ENCODE measurements at regions not wholly inside any gene's neighbourhood (a gene's known extent, or its start where the extent isn't known, plus 50 kb on each side); places are given as distances from the start of the nearest gene placed in this dataset.

DNA sequence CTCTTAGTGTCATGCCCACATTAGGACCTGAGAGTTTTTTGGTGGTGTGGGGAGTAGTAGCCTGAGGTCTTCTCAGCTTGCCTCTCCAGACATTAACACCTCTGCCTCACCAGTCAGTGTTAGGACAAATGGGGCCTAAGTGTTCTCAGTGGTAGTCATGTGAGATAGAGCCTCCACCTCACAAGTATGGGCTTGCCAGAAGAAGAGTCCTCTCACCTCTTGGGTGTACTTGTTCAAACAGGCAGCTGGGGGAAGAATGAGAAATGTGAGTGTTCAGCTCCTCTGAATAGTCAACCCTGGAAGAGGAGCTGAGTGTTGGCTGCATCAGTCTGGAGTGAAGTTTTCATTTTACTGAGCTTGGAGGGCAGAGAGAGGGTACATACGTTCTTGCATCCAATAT, 464.6 kb downstream of the POM121L12 start:
- intact Hi-C loops (cut with DNase I; ENCODE audit: low total_unique reads), result no loop called here
- TF ChIP-seq POLR2AphosphoS5 (IDR thresholded peaks at IDR 0.05) (no peak), POLR2A (IDR thresholded peaks at IDR 0.05) (no peak)
- TF ChIP-seq, protein P1, sequence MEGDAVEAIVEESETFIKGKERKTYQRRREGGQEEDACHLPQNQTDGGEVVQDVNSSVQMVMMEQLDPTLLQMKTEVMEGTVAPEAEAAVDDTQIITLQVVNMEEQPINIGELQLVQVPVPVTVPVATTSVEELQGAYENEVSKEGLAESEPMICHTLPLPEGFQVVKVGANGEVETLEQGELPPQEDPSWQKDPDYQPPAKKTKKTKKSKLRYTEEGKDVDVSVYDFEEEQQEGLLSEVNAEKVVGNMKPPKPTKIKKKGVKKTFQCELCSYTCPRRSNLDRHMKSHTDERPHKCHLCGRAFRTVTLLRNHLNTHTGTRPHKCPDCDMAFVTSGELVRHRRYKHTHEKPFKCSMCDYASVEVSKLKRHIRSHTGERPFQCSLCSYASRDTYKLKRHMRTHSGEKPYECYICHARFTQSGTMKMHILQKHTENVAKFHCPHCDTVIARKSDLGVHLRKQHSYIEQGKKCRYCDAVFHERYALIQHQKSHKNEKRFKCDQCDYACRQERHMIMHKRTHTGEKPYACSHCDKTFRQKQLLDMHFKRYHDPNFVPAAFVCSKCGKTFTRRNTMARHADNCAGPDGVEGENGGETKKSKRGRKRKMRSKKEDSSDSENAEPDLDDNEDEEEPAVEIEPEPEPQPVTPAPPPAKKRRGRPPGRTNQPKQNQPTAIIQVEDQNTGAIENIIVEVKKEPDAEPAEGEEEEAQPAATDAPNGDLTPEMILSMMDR (IDR thresholded peaks at IDR 0.05), result no peak

DNA sequence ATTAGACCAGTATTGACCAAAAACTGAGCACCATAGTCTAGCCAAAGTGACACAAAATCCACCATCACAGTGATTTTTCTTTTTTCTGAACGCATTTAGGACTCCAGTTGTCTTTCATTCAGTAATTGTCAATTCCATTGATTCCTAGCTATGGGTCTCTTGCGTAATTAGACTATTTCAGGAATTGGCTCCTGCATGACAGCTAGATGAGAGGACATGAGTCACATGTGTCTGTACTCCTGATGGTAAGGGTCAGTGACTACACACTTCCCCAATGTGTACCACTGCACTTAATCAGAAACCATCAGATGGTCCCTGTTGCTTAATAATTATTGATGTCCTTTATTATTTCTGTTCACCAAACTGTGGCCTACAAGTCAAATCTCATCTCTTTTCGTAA, 469.5 kb downstream of the POM121L12 start:
- no peak overlapping the region for H3K4me3 ChIP-seq
- intact Hi-C loops (cut with DNase I; ENCODE audit: low total_unique reads), result no loop called here
- no peaks in the 10 kb centered on the region for H3K36me3 ChIP-seq
- no peak for DNase-seq (ENCODE audit: low spot score in 2 of 2)
- no peak overlapping the region for H3K27ac ChIP-seq
- no peak for TF ChIP-seq POLR2AphosphoS5 (IDR thresholded peaks at IDR 0.05)
- TF ChIP-seq, protein P1 (IDR thresholded peaks at IDR 0.05), result no peak
- no peak for TF ChIP-seq POLR2A (IDR thresholded peaks at IDR 0.05)
- H3K27me3 ChIP-seq, result no peaks in the 10 kb centered on the region
- no peaks in the 10 kb centered on the region for H3K9me3 ChIP-seq
- no peaks in the 10 kb centered on the region for H3K4me1 ChIP-seq

More for the DNA sequence above, 464.6 kb downstream of the POM121L12 start:
- Histone ChIP-seq H3K9me3 (peaks cover 0 to under 1% of the 10 kb centered on the region in 2 donors), H3K27ac (no peak overlapping the region), H3K4me3 (no peak overlapping the region), H3K27me3 (no peaks in the 10 kb centered on the region), H3K36me3 (no peaks in the 10 kb centered on the region), H3K4me1 (no peaks in the 10 kb centered on the region)
- no peak for DNase-seq (ENCODE audit: low spot score in 2 of 2)

DNA sequence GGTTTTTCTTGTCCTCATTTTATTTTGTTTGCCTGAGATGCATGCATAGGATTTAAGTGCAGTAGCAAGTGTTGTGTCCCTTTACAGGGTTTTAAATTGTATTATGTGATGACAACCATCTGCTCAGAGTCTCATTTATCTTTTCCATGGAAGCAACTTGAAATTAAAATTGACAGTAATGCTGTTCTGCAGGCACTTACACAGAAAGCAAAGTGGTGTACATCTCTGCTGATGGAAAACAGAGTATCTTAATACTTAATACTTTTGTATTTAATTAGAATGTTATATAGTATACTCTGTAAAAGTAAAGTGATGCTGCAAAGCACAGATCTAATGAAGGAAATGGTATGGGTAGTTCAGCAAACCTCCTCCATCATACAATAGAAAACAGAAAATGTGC, 482.9 kb downstream of the POM121L12 start:
- TF ChIP-seq, protein P1 (IDR thresholded peaks at IDR 0.05), result no peak
- TF ChIP-seq POLR2A (IDR thresholded peaks at IDR 0.05) (no peak), POLR2AphosphoS5 (IDR thresholded peaks at IDR 0.05) (no peak)
- H3K4me1 ChIP-seq, result no peaks in the 10 kb centered on the region
- no peak overlapping the region for H3K27ac ChIP-seq
- H3K4me3 ChIP-seq, result no peak overlapping the region
- no peaks in the 10 kb centered on the region for H3K27me3 ChIP-seq
- intact Hi-C loops (cut with DNase I; ENCODE audit: low total_unique reads), result no loop called here
- no peak for DNase-seq (ENCODE audit: low spot score in 2 of 2)
- H3K36me3 ChIP-seq, result no peaks in the 10 kb centered on the region
- H3K9me3 ChIP-seq, result peaks cover 0 to 5% of the 10 kb centered on the region in 2 donors

DNA sequence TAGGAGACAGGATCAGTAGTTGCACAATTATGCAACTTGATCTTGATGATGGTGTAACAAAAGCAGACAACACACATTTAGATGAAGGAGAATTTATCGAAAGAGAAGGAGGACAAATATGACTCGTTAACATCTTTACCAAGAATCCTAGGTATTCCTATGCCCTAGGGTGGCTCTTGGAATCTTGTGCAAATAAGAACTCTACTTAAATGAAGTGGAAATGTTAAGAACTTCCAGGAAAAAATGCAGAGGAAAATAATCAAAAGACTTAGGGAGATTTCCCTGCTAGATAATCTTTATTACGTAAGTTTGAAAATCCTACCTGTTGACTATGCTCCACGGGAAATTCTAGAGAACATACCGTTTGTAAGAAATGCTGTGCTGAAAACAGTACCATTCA, 485.4 kb downstream of the POM121L12 start:
- TF ChIP-seq, protein P1 (IDR thresholded peaks at IDR 0.05), result no peak
- TF ChIP-seq POLR2A (IDR thresholded peaks at IDR 0.05), result no peak
- no peak for TF ChIP-seq POLR2AphosphoS5 (IDR thresholded peaks at IDR 0.05)
- H3K36me3 ChIP-seq, result no peaks in the 10 kb centered on the region
- H3K4me1 ChIP-seq, result no peaks in the 10 kb centered on the region
- DNase-seq (ENCODE audit: low spot score in 2 of 2), result no peak
- H3K27me3 ChIP-seq, result no peaks in the 10 kb centered on the region
- H3K9me3 ChIP-seq, result peaks cover 0 to 3% of the 10 kb centered on the region in 2 donors
- H3K4me3 ChIP-seq, result no peak overlapping the region
- intact Hi-C loops (cut with DNase I; ENCODE audit: low total_unique reads), result no loop called here
- H3K27ac ChIP-seq, result no peak overlapping the region

DNA sequence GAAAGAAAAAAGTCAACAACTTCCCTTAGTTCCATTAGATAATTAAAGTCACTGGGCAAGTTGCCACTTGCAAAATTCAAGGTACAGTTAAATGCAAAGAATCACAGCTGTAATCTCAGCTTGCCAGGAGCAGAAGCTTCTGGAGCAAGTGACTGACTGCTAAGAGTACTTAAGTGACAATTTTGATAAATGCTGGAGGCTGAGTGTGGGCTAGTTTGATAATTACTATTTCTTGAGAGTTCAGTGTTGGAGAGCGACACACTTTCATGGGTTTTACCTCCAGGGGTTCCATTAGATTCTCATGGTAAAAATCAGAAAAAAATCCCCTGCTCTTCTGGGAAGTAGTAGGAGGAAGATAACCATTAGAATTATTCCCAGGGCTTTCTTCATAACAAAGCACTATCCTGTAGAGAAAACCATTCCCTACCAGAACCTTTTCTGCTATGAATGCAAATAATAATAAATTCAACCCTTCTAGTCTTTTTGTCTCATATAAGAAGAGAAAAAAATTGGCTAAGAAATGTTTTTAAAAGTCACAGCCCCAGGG, 486.3 kb downstream of the POM121L12 start:
- no peak for DNase-seq (ENCODE audit: low spot score in 2 of 2)
- peaks cover 0 to 3% of the 10 kb centered on the region in 2 donors for H3K9me3 ChIP-seq
- no peak overlapping the region for H3K4me3 ChIP-seq
- H3K27ac ChIP-seq, result no peak overlapping the region
- no peaks in the 10 kb centered on the region for H3K4me1 ChIP-seq
- H3K27me3 ChIP-seq, result no peaks in the 10 kb centered on the region
- TF ChIP-seq POLR2AphosphoS5 (IDR thresholded peaks at IDR 0.05), result no peak
- intact Hi-C loops (cut with DNase I; ENCODE audit: low total_unique reads), result no loop called here
- H3K36me3 ChIP-seq, result no peaks in the 10 kb centered on the region

DNA sequence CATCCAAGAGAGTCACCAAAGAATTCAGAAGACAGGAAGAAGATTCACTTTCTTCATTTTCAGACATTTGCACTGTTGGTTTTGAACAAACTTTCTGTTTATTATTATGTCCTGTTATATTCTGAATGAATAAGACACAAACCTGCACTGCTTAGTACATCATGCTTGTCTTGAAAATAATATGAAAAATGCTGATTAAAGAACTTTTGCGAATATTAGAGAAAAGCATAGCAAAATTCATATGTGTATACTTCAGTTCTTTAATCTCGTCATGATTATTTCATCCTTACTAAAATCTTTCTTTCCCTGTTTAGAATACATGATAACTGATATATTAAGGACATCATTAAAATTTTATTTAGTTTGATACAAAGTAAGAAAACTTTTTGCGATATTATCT, 504.1 kb downstream of the POM121L12 start:
- H3K4me1 ChIP-seq, result no peaks in the 10 kb centered on the region
- no peak overlapping the region for H3K4me3 ChIP-seq
- no peak for DNase-seq (ENCODE audit: low spot score in 2 of 2)

More for the DNA sequence above, 504.1 kb downstream of the POM121L12 start:
- no peaks in the 10 kb centered on the region for H3K36me3 ChIP-seq
- intact Hi-C loops (cut with DNase I; ENCODE audit: low total_unique reads), result no loop called here
- no peak overlapping the region for H3K27ac ChIP-seq
- no peaks in the 10 kb centered on the region for H3K27me3 ChIP-seq
- TF ChIP-seq POLR2A (IDR thresholded peaks at IDR 0.05), result no peak
- TF ChIP-seq POLR2AphosphoS5 (IDR thresholded peaks at IDR 0.05), result no peak
- TF ChIP-seq, protein P1 (IDR thresholded peaks at IDR 0.05), result no peak
- H3K9me3 ChIP-seq, result no peaks in the 10 kb centered on the region

All from breast epithelium (tissue), 4 donors.